DND-41 (cell line): ENCODE measurements at regions not wholly inside any gene's neighbourhood (a gene's known extent, or its start where the extent isn't known, plus 50 kb on each side); places are given as distances from the start of the nearest gene placed in this dataset.

ENCODE experiments used
- EZH2 ChIP-seq: IDR thresholded peaks from 3 replicates; pipeline ENCODE4 v1.6.1; 2012; ENCODE audit warnings: borderline replicate concordance, low read depth, mild to moderate bottlenecking, moderate library complexity, low read length, inconsistent platforms; ENCODE audit not compliant: severe bottlenecking
- TF ChIP-seq, protein P1 (sequence below): IDR thresholded peaks from 2 replicates; pipeline ENCODE4 v1.5.1; 2012; ENCODE audit warnings: borderline replicate concordance, low read length, moderate library complexity, mild to moderate bottlenecking; ENCODE audit not compliant: poor library complexity, severe bottlenecking; ENCODE audit errors: extremely low read depth

DNA sequence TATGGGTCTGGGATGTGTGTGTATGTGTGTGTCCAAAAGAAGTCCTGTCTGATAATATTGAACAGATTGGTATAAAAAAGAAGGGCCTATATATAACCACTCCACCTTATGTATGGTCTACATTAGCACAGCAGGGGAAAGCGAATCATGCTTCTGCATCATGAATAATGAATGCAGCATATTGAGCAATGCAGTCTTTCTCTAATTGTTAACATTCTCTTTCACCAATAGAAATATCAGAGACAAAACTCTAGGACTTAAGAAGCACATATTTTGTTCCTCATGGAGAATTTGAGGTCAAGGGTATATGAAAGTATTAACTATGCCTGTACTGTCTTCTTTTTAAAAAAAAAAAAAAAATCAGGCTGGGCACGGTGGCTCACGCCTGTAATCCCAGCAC lies 264.3 kb upstream of the NOCT start:
- TF ChIP-seq, protein P1, sequence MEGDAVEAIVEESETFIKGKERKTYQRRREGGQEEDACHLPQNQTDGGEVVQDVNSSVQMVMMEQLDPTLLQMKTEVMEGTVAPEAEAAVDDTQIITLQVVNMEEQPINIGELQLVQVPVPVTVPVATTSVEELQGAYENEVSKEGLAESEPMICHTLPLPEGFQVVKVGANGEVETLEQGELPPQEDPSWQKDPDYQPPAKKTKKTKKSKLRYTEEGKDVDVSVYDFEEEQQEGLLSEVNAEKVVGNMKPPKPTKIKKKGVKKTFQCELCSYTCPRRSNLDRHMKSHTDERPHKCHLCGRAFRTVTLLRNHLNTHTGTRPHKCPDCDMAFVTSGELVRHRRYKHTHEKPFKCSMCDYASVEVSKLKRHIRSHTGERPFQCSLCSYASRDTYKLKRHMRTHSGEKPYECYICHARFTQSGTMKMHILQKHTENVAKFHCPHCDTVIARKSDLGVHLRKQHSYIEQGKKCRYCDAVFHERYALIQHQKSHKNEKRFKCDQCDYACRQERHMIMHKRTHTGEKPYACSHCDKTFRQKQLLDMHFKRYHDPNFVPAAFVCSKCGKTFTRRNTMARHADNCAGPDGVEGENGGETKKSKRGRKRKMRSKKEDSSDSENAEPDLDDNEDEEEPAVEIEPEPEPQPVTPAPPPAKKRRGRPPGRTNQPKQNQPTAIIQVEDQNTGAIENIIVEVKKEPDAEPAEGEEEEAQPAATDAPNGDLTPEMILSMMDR: no peak
- no peak for TF ChIP-seq EZH2
